K562 (cell line): ENCODE measurements at regions not wholly inside any gene's neighbourhood (a gene's known extent, or its start where the extent isn't known, plus 50 kb on each side); places are given as distances from the start of the nearest gene placed in this dataset.

ENCODE experiments used
- IRF2 ChIP-seq: sonication (generic); formaldehyde crosslinking; IDR thresholded peaks from 2 replicates; pipeline ENCODE4 v1.8.1; 2022; ENCODE audit warnings: mild to moderate bottlenecking, missing genetic modification reagents
- LARP7 ChIP-seq: fragments of 450-650 bp; IDR thresholded peaks from 2 replicates; pipeline ENCODE4 v1.6.1; 2016
- RBBP5 ChIP-seq: fragments of 200-600 bp; sonication (generic); IDR thresholded peaks from 2 replicates; pipeline ENCODE4 v1.6.1; 2012; ENCODE audit warnings: borderline replicate concordance, mild to moderate bottlenecking, low read length, control low read depth, inconsistent platforms; ENCODE audit not compliant: insufficient read depth, poor library complexity, severe bottlenecking
- RFX7 ChIP-seq: fragments of 250-450 bp; sonication (Bioruptor Pico); IDR thresholded peaks from 2 replicates; pipeline ENCODE4 v1.5.1; 2021; ENCODE audit warnings: mild to moderate bottlenecking
- TAF9B ChIP-seq: fragments of 450-650 bp; IDR thresholded peaks from 2 replicates; pipeline ENCODE4 v1.6.1; 2018; ENCODE audit warnings: mild to moderate bottlenecking; ENCODE audit not compliant: partially characterized antibody
- TBP ChIP-seq: optimal IDR thresholded peaks from 2 replicates; pipeline ENCODE3; 2011; ENCODE audit warnings: low read depth, low read length, improper control_type of control experiment
- YY1 ChIP-seq, 3 experiments: IDR thresholded peaks; 2 replicates each; pipeline ENCODE4 v1.6.1; 2011; ENCODE audit warnings: low read length in 2 of 3, mild to moderate bottlenecking in 2 of 3, moderate library complexity in 2 of 3, borderline replicate concordance in 1 of 3, control low read depth in 1 of 3, low read depth in 1 of 3; ENCODE audit not compliant: insufficient read depth in 3 of 3, insufficient replicate concordance in 2 of 3, control insufficient read depth in 1 of 3, insufficient read length in 1 of 3; ENCODE audit errors: extremely low read depth in 1 of 3
- ZNF79 ChIP-seq: fragments of 250-450 bp; sonication (Bioruptor Pico); IDR thresholded peaks from 2 replicates; pipeline ENCODE4 v1.4.0; 2020; ENCODE audit warnings: low read depth, mild to moderate bottlenecking, moderate library complexity
- ZZZ3 ChIP-seq: fragments of 450-650 bp; IDR thresholded peaks from 2 replicates; pipeline ENCODE4 v1.6.1; 2016; ENCODE audit warnings: antibody characterized with exemption, mild to moderate bottlenecking, moderate library complexity
- TF ChIP-seq, protein P1 (sequence below), 2 experiments: fragments of 450-650 bp; IDR thresholded peaks; 2 replicates each; pipeline ENCODE4 v1.6.1; 2016; ENCODE audit warnings: mild to moderate bottlenecking in 2 of 2, borderline replicate concordance in 1 of 2, low read depth in 1 of 2, moderate library complexity in 1 of 2
- TF ChIP-seq, protein P2 (sequence below): sonication (generic); formaldehyde crosslinking; IDR thresholded peaks from 2 replicates; pipeline ENCODE4 v1.8.1; 2023; ENCODE audit warnings: mild to moderate bottlenecking, missing genetic modification reagents, moderate library complexity
- TF ChIP-seq, protein P3 (sequence below): sonication (generic); formaldehyde crosslinking; IDR thresholded peaks from 2 replicates; pipeline ENCODE4 v1.9.0; 2022; ENCODE audit warnings: mild to moderate bottlenecking, missing genetic modification reagents

DNA sequence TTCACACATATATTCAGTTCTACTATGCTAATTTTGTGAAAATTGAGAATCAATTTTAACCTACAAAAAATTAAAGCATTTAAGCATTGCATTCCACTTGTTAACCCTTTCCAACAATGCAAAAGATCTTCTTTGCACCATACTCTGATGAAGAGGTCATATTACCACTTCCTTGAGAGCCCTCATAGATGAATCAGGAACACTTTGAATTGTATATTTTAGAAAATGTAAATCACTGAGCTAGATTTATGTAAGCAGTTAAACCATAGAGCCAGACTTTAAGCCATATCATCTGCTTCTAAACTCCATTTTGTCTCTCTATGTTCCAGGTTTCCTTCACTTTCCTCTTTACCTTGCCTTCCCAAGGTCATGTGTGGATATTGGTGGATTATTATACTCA, 56.5 kb upstream of the CDH18 start (continued):
- TF ChIP-seq, protein P1, sequence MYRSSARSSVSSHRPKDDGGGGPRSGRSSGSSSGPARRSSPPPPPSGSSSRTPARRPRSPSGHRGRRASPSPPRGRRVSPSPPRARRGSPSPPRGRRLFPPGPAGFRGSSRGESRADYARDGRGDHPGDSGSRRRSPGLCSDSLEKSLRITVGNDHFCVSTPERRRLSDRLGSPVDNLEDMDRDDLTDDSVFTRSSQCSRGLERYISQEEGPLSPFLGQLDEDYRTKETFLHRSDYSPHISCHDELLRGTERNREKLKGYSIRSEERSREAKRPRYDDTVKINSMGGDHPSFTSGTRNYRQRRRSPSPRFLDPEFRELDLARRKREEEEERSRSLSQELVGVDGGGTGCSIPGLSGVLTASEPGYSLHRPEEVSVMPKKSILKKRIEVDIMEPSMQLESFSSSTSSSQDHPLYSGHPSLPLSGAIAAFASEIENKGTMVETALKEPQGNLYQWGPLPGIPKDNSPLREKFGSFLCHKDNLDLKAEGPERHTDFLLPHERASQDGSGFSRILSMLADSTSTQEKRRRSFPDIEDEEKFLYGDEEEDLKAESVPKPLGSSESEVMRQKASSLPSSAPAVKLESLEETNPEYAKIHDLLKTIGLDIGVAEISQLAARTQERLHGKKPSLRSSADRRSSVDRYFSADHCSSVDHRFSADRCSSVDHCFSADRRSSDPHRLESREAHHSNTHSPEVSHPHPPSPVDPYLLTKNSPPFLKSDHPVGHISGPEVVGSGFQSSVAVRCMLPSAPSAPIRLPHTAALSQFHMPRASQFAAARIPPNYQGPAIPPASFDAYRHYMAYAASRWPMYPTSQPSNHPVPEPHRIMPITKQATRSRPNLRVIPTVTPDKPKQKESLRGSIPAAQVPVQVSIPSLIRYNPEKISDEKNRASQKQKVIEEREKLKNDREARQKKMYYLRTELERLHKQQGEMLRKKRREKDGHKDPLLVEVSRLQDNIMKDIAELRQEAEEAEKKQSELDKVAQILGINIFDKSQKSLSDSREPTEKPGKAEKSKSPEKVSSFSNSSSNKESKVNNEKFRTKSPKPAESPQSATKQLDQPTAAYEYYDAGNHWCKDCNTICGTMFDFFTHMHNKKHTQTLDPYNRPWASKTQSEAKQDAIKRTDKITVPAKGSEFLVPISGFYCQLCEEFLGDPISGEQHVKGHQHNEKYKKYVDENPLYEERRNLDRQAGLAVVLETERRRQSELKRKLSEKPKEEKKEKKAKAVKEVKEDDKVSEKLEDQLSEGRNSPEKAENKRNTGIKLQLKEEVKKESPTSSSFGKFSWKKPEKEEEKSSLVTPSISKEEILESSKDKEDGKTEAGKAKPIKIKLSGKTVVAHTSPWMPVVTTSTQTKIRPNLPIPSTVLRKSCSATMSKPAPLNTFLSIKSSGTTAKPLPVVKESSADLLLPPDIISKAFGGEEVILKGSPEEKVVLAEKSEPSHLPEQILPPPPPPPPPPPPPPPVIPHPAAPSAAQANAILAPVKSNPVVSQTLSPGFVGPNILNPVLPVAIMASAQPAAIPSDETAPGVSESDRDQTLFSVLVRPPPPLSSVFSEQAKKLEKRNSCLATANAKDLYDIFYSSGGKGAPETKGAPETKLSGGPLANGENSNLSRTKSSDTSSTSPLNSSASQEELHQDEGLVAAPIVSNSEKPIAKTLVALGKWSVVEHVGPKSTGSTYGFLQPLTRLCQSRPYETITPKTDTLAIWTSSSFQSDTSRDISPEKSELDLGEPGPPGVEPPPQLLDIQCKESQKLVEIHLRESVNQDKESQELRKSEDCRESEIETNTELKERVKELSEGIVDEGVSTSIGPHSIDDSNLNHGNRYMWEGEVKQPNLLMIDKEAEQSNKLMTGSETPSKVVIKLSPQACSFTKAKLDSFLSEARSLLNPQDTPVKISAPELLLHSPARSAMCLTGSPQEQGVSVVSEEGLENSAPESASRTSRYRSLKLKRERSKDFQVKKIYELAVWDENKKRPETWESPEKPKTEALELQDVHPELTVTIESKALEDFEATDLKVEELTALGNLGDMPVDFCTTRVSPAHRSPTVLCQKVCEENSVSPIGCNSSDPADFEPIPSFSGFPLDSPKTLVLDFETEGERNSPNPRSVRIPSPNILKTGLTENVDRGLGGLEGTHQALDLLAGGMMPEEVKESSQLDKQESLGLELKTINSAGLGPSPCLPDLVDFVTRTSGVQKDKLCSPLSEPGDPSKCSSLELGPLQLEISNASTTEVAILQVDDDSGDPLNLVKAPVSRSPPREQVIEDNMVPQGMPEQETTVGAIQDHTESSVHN (IDR thresholded peaks at IDR 0.05; ENCODE audit: borderline replicate concordance in 1 of 2, low read depth in 1 of 2), result no peak
- TF ChIP-seq RFX7 (CRISPR knock-in tag), result no peak
- TF ChIP-seq, protein P2, sequence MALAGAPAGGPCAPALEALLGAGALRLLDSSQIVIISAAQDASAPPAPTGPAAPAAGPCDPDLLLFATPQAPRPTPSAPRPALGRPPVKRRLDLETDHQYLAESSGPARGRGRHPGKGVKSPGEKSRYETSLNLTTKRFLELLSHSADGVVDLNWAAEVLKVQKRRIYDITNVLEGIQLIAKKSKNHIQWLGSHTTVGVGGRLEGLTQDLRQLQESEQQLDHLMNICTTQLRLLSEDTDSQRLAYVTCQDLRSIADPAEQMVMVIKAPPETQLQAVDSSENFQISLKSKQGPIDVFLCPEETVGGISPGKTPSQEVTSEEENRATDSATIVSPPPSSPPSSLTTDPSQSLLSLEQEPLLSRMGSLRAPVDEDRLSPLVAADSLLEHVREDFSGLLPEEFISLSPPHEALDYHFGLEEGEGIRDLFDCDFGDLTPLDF (CRISPR knock-in tag), result no peak
- no peak for TF ChIP-seq TBP
- TF ChIP-seq TAF9B, result no peak
- TF ChIP-seq RBBP5, result no peak
- TF ChIP-seq ZNF79 (CRISPR knock-in tag), result no peak
- TF ChIP-seq YY1 (IDR thresholded peaks at IDR 0.05; ENCODE audit: borderline replicate concordance in 1 of 3, control insufficient read depth in 1 of 3, extremely low read depth in 1 of 3, insufficient read depth in 3 of 3, insufficient read length in 1 of 3, insufficient replicate concordance in 2 of 3, low read depth in 1 of 3, low read length in 2 of 3), result no peak
- TF ChIP-seq IRF2, result no peak
- no peak for TF ChIP-seq ZZZ3
- TF ChIP-seq, protein P3, sequence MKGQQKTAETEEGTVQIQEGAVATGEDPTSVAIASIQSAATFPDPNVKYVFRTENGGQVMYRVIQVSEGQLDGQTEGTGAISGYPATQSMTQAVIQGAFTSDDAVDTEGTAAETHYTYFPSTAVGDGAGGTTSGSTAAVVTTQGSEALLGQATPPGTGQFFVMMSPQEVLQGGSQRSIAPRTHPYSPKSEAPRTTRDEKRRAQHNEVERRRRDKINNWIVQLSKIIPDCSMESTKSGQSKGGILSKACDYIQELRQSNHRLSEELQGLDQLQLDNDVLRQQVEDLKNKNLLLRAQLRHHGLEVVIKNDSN (CRISPR knock-in tag), result no peak
- no peak for TF ChIP-seq LARP7
